H1 (cell line): ENCODE measurements at regions not wholly inside any gene's neighbourhood (a gene's known extent, or its start where the extent isn't known, plus 50 kb on each side); places are given as distances from the start of the nearest gene placed in this dataset.

Experiments
- CTCF ChIA-PET: fragments of 300-600 bp; sonication (Branson Sonifier 250); formaldehyde crosslinking; loops from one replicate; lab custom pipeline; 2021; ENCODE audit not compliant: partially characterized antibody; lab: Charles Lee
- POLR2A ChIA-PET: fragments of 300-600 bp; sonication (Branson Sonifier 250); formaldehyde crosslinking; loops from one replicate; lab custom pipeline; 2021; ENCODE audit warnings: inconsistent platforms; ENCODE audit not compliant: partially characterized antibody; lab: Charles Lee
- DNase-seq, 2 experiments: peaks; one replicate each; pipeline versions ENCODE4 v3.0.0 to v3.0.0-alpha.2; 2010 to 2022; ENCODE audit warnings: low spot score in 2 of 2, low read depth in 1 of 2, mixed read lengths in 1 of 2
- FAIRE-seq: peaks from 2 replicates; lab custom pipeline; 2011; peaks lifted over from hg19 to GRCh38; lab: Jason Lieb, UNC
- H2AFZ ChIP-seq: 2 replicates; pipeline ENCODE4 v1.8.1; 2012; ENCODE audit warnings: low read length, inconsistent platforms
- H2AK5ac ChIP-seq: 2 replicates; pipeline ENCODE4 v1.6.1; 2013; ENCODE audit warnings: low read depth, low read length
- H2BK120ac ChIP-seq: replicated peaks from 2 replicates; pipeline ENCODE3; 2013; ENCODE audit warnings: low read depth, low read length, inconsistent platforms
- H2BK12ac ChIP-seq: 2 replicates; pipeline ENCODE4 v1.6.1; 2013; ENCODE audit warnings: low read depth, low read length
- H2BK15ac ChIP-seq: 2 replicates; pipeline ENCODE4 v1.6.1; 2013; ENCODE audit warnings: low read length
- H2BK20ac ChIP-seq: 2 replicates; pipeline ENCODE4 v1.6.1; 2013; ENCODE audit warnings: low read length
- H2BK5ac ChIP-seq: 2 replicates; pipeline ENCODE4 v1.6.1; 2013; ENCODE audit warnings: low read depth, low read length
- H3K14ac ChIP-seq: 2 replicates; pipeline ENCODE4 v1.6.1; 2013; ENCODE audit warnings: inconsistent platforms; ENCODE audit not compliant: insufficient read length
- H3K18ac ChIP-seq: 2 replicates; pipeline ENCODE4 v1.6.1; 2013; ENCODE audit warnings: low read length; ENCODE audit errors: extremely low read depth
- H3K23ac ChIP-seq: 2 replicates; pipeline ENCODE4 v1.6.1; 2013; ENCODE audit warnings: inconsistent platforms; ENCODE audit not compliant: insufficient read length
- H3K23me2 ChIP-seq: 2 replicates; pipeline ENCODE4 v1.6.1; 2013; ENCODE audit warnings: low read depth, low read length
- H3K27ac ChIP-seq: 2 replicates; pipeline ENCODE4 v1.6.1; 2011; ENCODE audit warnings: low read depth, low read length, inconsistent platforms
- H3K27me3 ChIP-seq, 4 experiments: replicated peaks in 1 of 4; 1 replicate in 1 of 4; 2 replicates in 3 of 4; pipeline versions ENCODE4 v1.6.1 to v1.8.1; 2011 to 2013; ENCODE audit warnings: low read length in 3 of 4, mild to moderate bottlenecking in 3 of 4, inconsistent platforms in 2 of 4, mixed read lengths in 2 of 4, moderate library complexity in 1 of 4; ENCODE audit not compliant: control insufficient read depth in 3 of 4, insufficient read depth in 3 of 4; ENCODE audit errors: extremely low read depth in 1 of 4
- H3K36me3 ChIP-seq, 4 experiments: 2 replicates each; pipeline versions ENCODE4 v1.6.1 to v1.8.1; 2011 to 2013; ENCODE audit warnings: mild to moderate bottlenecking in 4 of 4, low read length in 3 of 4, moderate library complexity in 2 of 4, control low read depth in 1 of 4, inconsistent platforms in 1 of 4; ENCODE audit not compliant: insufficient read depth in 4 of 4, control insufficient read depth in 2 of 4
- H3K4ac ChIP-seq: replicated peaks from 2 replicates; pipeline ENCODE3; 2013; ENCODE audit warnings: low read length, low read depth, mixed read lengths, inconsistent platforms; ENCODE audit not compliant: insufficient read length
- H3K4me1 ChIP-seq, 4 experiments: replicated peaks in 1 of 4; 1 replicate in 1 of 4; 2 replicates in 3 of 4; pipeline versions ENCODE4 v1.6.1 to v1.8.1; 2011 to 2013; ENCODE audit warnings: low read length in 3 of 4, inconsistent platforms in 2 of 4, mixed read lengths in 1 of 4; ENCODE audit not compliant: insufficient read depth in 4 of 4, control insufficient read depth in 3 of 4
- H3K4me2 ChIP-seq, 2 experiments: 2 replicates each; pipeline versions ENCODE4 v1.6.1 to v1.8.1; 2011 to 2013; ENCODE audit warnings: low read depth in 2 of 2, low read length in 2 of 2, control low read depth in 1 of 2, inconsistent platforms in 1 of 2, mild to moderate bottlenecking in 1 of 2; ENCODE audit not compliant: insufficient read depth in 1 of 2
- H3K4me3 ChIP-seq, 4 experiments: fragments of 200-600, 300-600 bp in 1 of 4; sonication (generic), shearing (Covaris generic), sonication (Bioruptor Twin) in 1 of 4; 2 replicates each; pipeline versions ENCODE4 v1.5.1 to v1.8.1; 2011 to 2016; ENCODE audit warnings: low read length in 4 of 4, low read depth in 3 of 4, control low read depth in 2 of 4, inconsistent platforms in 2 of 4, mild to moderate bottlenecking in 2 of 4, mixed read lengths in 1 of 4, moderate library complexity in 1 of 4; ENCODE audit not compliant: insufficient read depth in 2 of 4; ENCODE audit errors: extremely low read depth in 1 of 4
- H3K56ac ChIP-seq: replicated peaks from 2 replicates; pipeline ENCODE3; 2013; ENCODE audit warnings: low read depth, mild to moderate bottlenecking, mixed read lengths, low read length, inconsistent platforms; ENCODE audit not compliant: insufficient read length
- H3K79me1 ChIP-seq: 2 replicates; pipeline ENCODE4 v1.6.1; 2013; ENCODE audit warnings: low read depth, low read length, control low read depth
- H3K79me2 ChIP-seq, 2 experiments: 2 replicates each; pipeline versions ENCODE4 v1.6.1 to v1.8.1; 2012 to 2013; ENCODE audit warnings: low read length in 2 of 2, mild to moderate bottlenecking in 2 of 2, inconsistent platforms in 1 of 2; ENCODE audit not compliant: insufficient read depth in 2 of 2, control insufficient read depth in 1 of 2
- H3K9ac ChIP-seq, 4 experiments: replicated peaks in 1 of 4; 1 replicate in 1 of 4; 2 replicates in 3 of 4; pipeline versions ENCODE4 v1.6.1 to v1.8.1; 2011 to 2013; ENCODE audit warnings: low read depth in 3 of 4, low read length in 3 of 4, control low read depth in 2 of 4, mild to moderate bottlenecking in 2 of 4, moderate library complexity in 2 of 4, inconsistent platforms in 1 of 4; ENCODE audit errors: extremely low read depth in 1 of 4
- H3K9me3 ChIP-seq, 2 experiments: 2 replicates each; pipeline versions ENCODE4 v1.6.1 to v1.8.1; 2012 to 2013; ENCODE audit warnings: mild to moderate bottlenecking in 2 of 2, moderate library complexity in 2 of 2, control low read depth in 1 of 2, inconsistent platforms in 1 of 2, low read depth in 1 of 2, low read length in 1 of 2, mixed read lengths in 1 of 2; ENCODE audit not compliant: insufficient read depth in 2 of 2
- H4K20me1 ChIP-seq, 2 experiments: replicated peaks in 1 of 2; 2 replicates each; pipeline versions ENCODE3 to v1.8.1; 2011 to 2013; ENCODE audit warnings: inconsistent platforms in 2 of 2, low read length in 2 of 2, mild to moderate bottlenecking in 1 of 2; ENCODE audit not compliant: insufficient read depth in 2 of 2, control insufficient read depth in 1 of 2
- H4K5ac ChIP-seq: 2 replicates; pipeline ENCODE4 v1.6.1; 2013; ENCODE audit warnings: low read length, low read depth, mixed read lengths, inconsistent platforms; ENCODE audit not compliant: insufficient read length
- H4K8ac ChIP-seq: 2 replicates; pipeline ENCODE4 v1.8.0; 2013; ENCODE audit warnings: mild to moderate bottlenecking, moderate library complexity, low read length, inconsistent platforms; ENCODE audit not compliant: insufficient read depth; ENCODE audit errors: extremely low read depth
- H4K91ac ChIP-seq: replicated peaks from 2 replicates; pipeline ENCODE3; 2013; ENCODE audit warnings: low read length, mixed read lengths, inconsistent platforms; ENCODE audit not compliant: insufficient read length
- CBX5 ChIP-seq: fragments of 300-800, 300-1000 bp; sonication (generic); IDR thresholded peaks from 2 replicates; pipeline ENCODE4 v1.7.1; 2016; ENCODE audit warnings: antibody characterized with exemption, low read length, low read depth
- CEBPB ChIP-seq: IDR thresholded peaks from 2 replicates; pipeline ENCODE4 v1.6.1; 2012; ENCODE audit warnings: low read depth, low read length
- CHD1 ChIP-seq: IDR thresholded peaks from 2 replicates; pipeline ENCODE4 v1.6.1; 2012; ENCODE audit warnings: low read depth, low read length, improper control_type of control experiment
- PHF8 ChIP-seq: fragments of 200-600 bp; sonication (generic); conservative IDR thresholded peaks from 2 replicates; pipeline ENCODE4 v1.7.1; 2012; ENCODE audit warnings: low read depth, mild to moderate bottlenecking, inconsistent platforms, low read length, moderate library complexity
- POLR2A ChIP-seq, 2 experiments: IDR thresholded peaks; 1 replicate in 1 of 2; 2 replicates in 1 of 2; pipeline ENCODE4 v1.6.1; 2011; ENCODE audit warnings: low read depth in 2 of 2, low read length in 2 of 2, mild to moderate bottlenecking in 2 of 2; ENCODE audit errors: control extremely low read depth in 1 of 2
- POU5F1 ChIP-seq: IDR thresholded peaks from 2 replicates; pipeline ENCODE4 v1.6.1; 2011; ENCODE audit warnings: low read depth, mild to moderate bottlenecking, low read length, moderate library complexity
- RAD21 ChIP-seq, 2 experiments: IDR thresholded peaks in 1 of 2; conservative IDR thresholded peaks in 1 of 2; 2 replicates each; pipeline ENCODE4 v1.6.1; 2011; ENCODE audit warnings: low read depth in 2 of 2, low read length in 2 of 2, improper control_type of control experiment in 1 of 2, inconsistent platforms in 1 of 2, mild to moderate bottlenecking in 1 of 2, moderate library complexity in 1 of 2
- SIN3A ChIP-seq, 2 experiments: IDR thresholded peaks in 1 of 2; conservative IDR thresholded peaks in 1 of 2; 2 replicates each; pipeline ENCODE4 v1.6.1; 2011 to 2012; ENCODE audit warnings: low read length in 2 of 2, improper control_type of control experiment in 1 of 2, low read depth in 1 of 2, mild to moderate bottlenecking in 1 of 2
- SP1 ChIP-seq: IDR thresholded peaks from 2 replicates; pipeline ENCODE4 v1.6.1; 2011; ENCODE audit warnings: low read depth, low read length
- TBP ChIP-seq: IDR thresholded peaks from 2 replicates; pipeline ENCODE4 v1.6.1; 2011; ENCODE audit warnings: low read depth, low read length, improper control_type of control experiment
- TEAD4 ChIP-seq: IDR thresholded peaks from 2 replicates; pipeline ENCODE4 v1.6.1; 2012; ENCODE audit warnings: low read depth, low read length, inconsistent platforms, mixed read lengths
- WGBS, 2 experiments: shearing (Covaris generic) in 1 of 2; methylation state at CpG; one replicate each; pipeline versions ENCODE4 v1.1.6 to v1.1.7; 2013 to 2015; ENCODE audit warnings: low lambda C conversion rate in 2 of 2, mixed read lengths in 2 of 2, inconsistent platforms in 1 of 2, low coverage in 1 of 2, missing lambda C conversion rate in 1 of 2; ENCODE audit not compliant: insufficient replicate concordance in 2 of 2, insufficient coverage in 1 of 2, insufficient read length in 1 of 2; ENCODE audit errors: extremely low coverage in 1 of 2, missing lambda C conversion rate in 1 of 2; 5-methylcytosine and 5-hydroxymethylcytosine counted together
- TF ChIP-seq, protein P1 (sequence below): IDR thresholded peaks from 2 replicates; pipeline ENCODE4 v1.6.1; 2011; ENCODE audit warnings: low read depth, mild to moderate bottlenecking, low read length; ENCODE audit not compliant: insufficient read depth
- TF ChIP-seq, protein P2 (sequence below): IDR thresholded peaks from 2 replicates; pipeline ENCODE4 v1.6.1; 2012; ENCODE audit warnings: inconsistent platforms

DNA sequence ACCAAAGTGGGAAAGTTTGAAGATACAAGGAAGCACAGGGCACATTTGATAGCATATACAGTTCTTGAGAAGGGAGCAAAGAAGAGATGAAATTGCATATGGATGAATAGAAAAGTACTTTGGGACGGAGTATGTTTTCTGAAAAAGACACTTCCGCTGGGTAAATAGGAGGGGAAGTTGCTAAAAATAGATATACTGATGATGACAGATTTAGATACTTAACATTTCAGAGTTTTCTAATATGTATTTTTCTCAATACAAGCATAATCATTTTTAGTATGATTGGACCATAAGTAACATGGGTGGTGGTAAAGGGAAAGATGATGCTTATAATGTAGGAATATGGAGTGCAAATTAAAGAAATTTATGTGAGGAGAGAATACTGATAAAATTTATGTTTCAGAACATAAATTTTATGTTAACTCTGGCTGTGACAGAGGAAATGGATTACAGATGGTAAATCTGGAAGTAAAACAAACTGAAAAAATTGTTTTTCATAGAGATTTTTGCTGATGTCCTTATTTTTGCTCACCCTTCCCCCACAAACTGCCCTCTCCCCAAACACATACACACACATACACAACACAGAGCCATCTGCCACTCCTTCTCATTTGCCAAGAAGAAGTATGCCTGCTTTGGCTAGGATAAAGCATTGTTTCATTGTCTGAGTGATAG is 583.9 kb upstream of the MIR17HG start:
- TF ChIP-seq SP1: no peak
- no peak for TF ChIP-seq RAD21 (IDR thresholded peaks at IDR 0.05 in 1 of 2, conservative IDR thresholded peaks at IDR 0.05 in 1 of 2; ENCODE audit: low read depth in 2 of 2, low read length in 2 of 2)
- TF ChIP-seq SIN3A (conservative IDR thresholded peaks at IDR 0.05 in 1 of 2, IDR thresholded peaks at IDR 0.05 in 1 of 2; ENCODE audit: low read depth in 1 of 2, low read length in 2 of 2): no peak
- TF ChIP-seq, protein P1, sequence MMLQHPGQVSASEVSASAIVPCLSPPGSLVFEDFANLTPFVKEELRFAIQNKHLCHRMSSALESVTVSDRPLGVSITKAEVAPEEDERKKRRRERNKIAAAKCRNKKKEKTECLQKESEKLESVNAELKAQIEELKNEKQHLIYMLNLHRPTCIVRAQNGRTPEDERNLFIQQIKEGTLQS: no peak
- TF ChIP-seq CEBPB: no peak
- no peak for TF ChIP-seq TBP
- no peak for TF ChIP-seq CHD1
- no peak for TF ChIP-seq CBX5
- TF ChIP-seq, protein P2, sequence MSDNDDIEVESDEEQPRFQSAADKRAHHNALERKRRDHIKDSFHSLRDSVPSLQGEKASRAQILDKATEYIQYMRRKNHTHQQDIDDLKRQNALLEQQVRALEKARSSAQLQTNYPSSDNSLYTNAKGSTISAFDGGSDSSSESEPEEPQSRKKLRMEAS: no peak
- TF ChIP-seq POU5F1: no peak
- TF ChIP-seq PHF8: no peak
- TF ChIP-seq POLR2A (IDR thresholded peaks at IDR 0.05; ENCODE audit: control extremely low read depth in 1 of 2, low read depth in 2 of 2, low read length in 2 of 2): no peak
- no peak for TF ChIP-seq TEAD4
- no peaks in the 10 kb centered on the region for H3K36me3 ChIP-seq
- no peak overlapping the region for H3K18ac ChIP-seq
- FAIRE-seq: no peak
- no peak for DNase-seq
- H4K5ac ChIP-seq: no peak overlapping the region
- H3K56ac ChIP-seq: no peak overlapping the region
- no peak overlapping the region for H2BK5ac ChIP-seq
- H3K27ac ChIP-seq: no peak overlapping the region
- POLR2A ChIA-PET: no interaction called here
- H3K9me3 ChIP-seq: no peaks in the 10 kb centered on the region
- no peak overlapping the region for H3K4me3 ChIP-seq
- H4K8ac ChIP-seq: no peak overlapping the region
- H3K23ac ChIP-seq: no peak overlapping the region
- no peak overlapping the region for H2AFZ ChIP-seq
- no peaks in the 10 kb centered on the region for H3K23me2 ChIP-seq
- H2BK120ac ChIP-seq: no peak overlapping the region
- WGBS, 2 experiments: 96% methylated on average over 2 of the region's 2 CpGs; no CpG with 5 or more reads in 1 of the 2 experiments
- H3K27me3 ChIP-seq: no peaks in the 10 kb centered on the region
- H3K4ac ChIP-seq: no peak overlapping the region
- H4K91ac ChIP-seq: no peak overlapping the region
- no peak overlapping the region for H2AK5ac ChIP-seq
- CTCF ChIA-PET: no interaction called here
- H4K20me1 ChIP-seq: no peaks in the 10 kb centered on the region
- H3K79me1 ChIP-seq: no peaks in the 10 kb centered on the region
- no peak overlapping the region for H3K9ac ChIP-seq
- H3K14ac ChIP-seq: no peak overlapping the region
- peaks cover 0 to 2% (median 0%) of the 10 kb centered on the region in 4 experiments; a peak in 1 of 7 replicates for H3K4me1 ChIP-seq
- no peak overlapping the region for H2BK12ac ChIP-seq
- H3K4me2 ChIP-seq: no peak overlapping the region
- no peaks in the 10 kb centered on the region for H3K79me2 ChIP-seq
- no peak overlapping the region for H2BK20ac ChIP-seq
- no peak overlapping the region for H2BK15ac ChIP-seq
